Common myeloid progenitor, CD34-positive (primary cell): ENCODE measurements at regions not wholly inside any gene's neighbourhood (a gene's known extent, or its start where the extent isn't known, plus 50 kb on each side); places are given as distances from the start of the nearest gene placed in this dataset.
A peak's percentile ranks its signal among the peaks of the same experiment; 100 is the strongest.
"Not testable (repeated sequence)": the region's sequence is repeated elsewhere in the genome, so short reads cannot be mapped to it uniquely, and the experiment has no call there.

ENCODE experiments used
- CTCF ChIA-PET: fragments of 350-600 bp; sonication (Branson Sonifier 250); formaldehyde crosslinking; loops from one replicate; lab custom pipeline; 2021; ENCODE audit warnings: antibody characterized with exemption; lab: Charles Lee
- POLR2A ChIA-PET: fragments of 350-600 bp; sonication (Branson Sonifier 250); formaldehyde crosslinking; loops from one replicate; lab custom pipeline; 2021; ENCODE audit warnings: antibody characterized with exemption; lab: Charles Lee
- DNase-seq, 3 donors: peaks; one replicate each; pipeline versions ENCODE4 v3.0.0 to v3.0.0-alpha.2; 2013
- H3K27ac ChIP-seq, 2 experiments: 1 replicate in 1 of 2; 2 replicates in 1 of 2; pipeline ENCODE4 v1.7.0; 2013; ENCODE audit warnings: inconsistent platforms in 2 of 2, low read length in 2 of 2, mild to moderate bottlenecking in 2 of 2, low read depth in 1 of 2, moderate library complexity in 1 of 2; ENCODE audit not compliant: severe bottlenecking in 2 of 2, insufficient read depth in 1 of 2, poor library complexity in 1 of 2
- H3K27me3 ChIP-seq, 5 experiments: replicated peaks in 2 of 5; 1 replicate in 3 of 5; 2 replicates in 2 of 5; pipeline versions ENCODE4 v1.6.1 to v1.7.0; 2013; ENCODE audit warnings: low read length in 4 of 5, mild to moderate bottlenecking in 2 of 5, moderate library complexity in 2 of 5, inconsistent platforms in 1 of 5; ENCODE audit not compliant: insufficient read depth in 5 of 5, control insufficient read depth in 4 of 5
- H3K36me3 ChIP-seq, 4 experiments: 1 replicate in 2 of 4; 2 replicates in 2 of 4; pipeline versions ENCODE4 v1.6.1 to v1.7.0; 2013; ENCODE audit warnings: low read length in 3 of 4, control low read depth in 1 of 4, mild to moderate bottlenecking in 1 of 4; ENCODE audit not compliant: control insufficient read depth in 4 of 4, insufficient read depth in 4 of 4
- H3K4me1 ChIP-seq, 4 experiments: 1 replicate in 3 of 4; 2 replicates in 1 of 4; pipeline versions ENCODE4 v1.6.1 to v1.7.1; 2013; ENCODE audit warnings: low read length in 3 of 4, mild to moderate bottlenecking in 3 of 4, control low read depth in 1 of 4, inconsistent platforms in 1 of 4, moderate library complexity in 1 of 4; ENCODE audit not compliant: control insufficient read depth in 4 of 4, insufficient read depth in 4 of 4; ENCODE audit errors: control extremely low read depth in 1 of 4
- H3K4me3 ChIP-seq, 7 experiments: 1 replicate in 4 of 7; 2 replicates in 3 of 7; pipeline versions ENCODE4 v1.5.1 to v1.7.0; 2013; ENCODE audit warnings: mild to moderate bottlenecking in 7 of 7, low read length in 6 of 7, moderate library complexity in 6 of 7, inconsistent platforms in 2 of 7, low read depth in 2 of 7, control low read depth in 1 of 7; ENCODE audit not compliant: insufficient read depth in 4 of 7, control insufficient read depth in 1 of 7; ENCODE audit errors: extremely low read depth in 1 of 7
- H3K9me3 ChIP-seq, 5 experiments: 1 replicate in 4 of 5; 2 replicates in 1 of 5; pipeline versions ENCODE4 v1.6.1 to v1.7.1; 2013; ENCODE audit warnings: low read length in 4 of 5, mild to moderate bottlenecking in 2 of 5, inconsistent platforms in 1 of 5, low read depth in 1 of 5, moderate library complexity in 1 of 5; ENCODE audit not compliant: control insufficient read depth in 4 of 5, insufficient read depth in 2 of 5; ENCODE audit errors: control extremely low read depth in 1 of 5
- WGBS: methylation state at CpG from one replicate; pipeline ENCODE4 v1.1.5; 2013; ENCODE audit not compliant: insufficient coverage; 5-methylcytosine and 5-hydroxymethylcytosine counted together

DNA sequence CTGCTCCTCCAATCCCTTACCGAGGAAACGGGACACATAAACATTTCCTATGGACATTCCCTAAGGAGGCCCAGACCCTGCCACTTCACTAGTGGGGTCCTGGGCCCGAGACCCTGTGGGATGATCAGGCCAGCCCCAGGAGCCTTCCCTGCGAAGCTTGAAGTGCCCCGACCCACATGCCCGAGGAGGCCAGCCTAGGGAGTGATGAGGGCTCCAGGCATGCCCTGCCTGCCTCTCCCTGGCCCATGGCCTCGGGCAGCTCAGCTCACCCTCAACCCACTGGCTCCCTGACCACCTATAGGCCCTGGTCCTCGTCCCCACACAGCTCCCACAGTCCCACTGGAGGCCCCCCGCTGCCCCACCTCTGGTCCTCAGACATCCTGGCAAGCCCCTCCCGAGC is 141.8 kb upstream of the FOXD4L5 start:
- H3K4me1 ChIP-seq, DNase-seq, H3K4me3 ChIP-seq, H3K27ac ChIP-seq, POLR2A ChIA-PET, H3K36me3 ChIP-seq, H3K27me3 ChIP-seq, CTCF ChIA-PET: not testable (repeated sequence)
- WGBS, result 89% methylated on average over 5 of the region's 10 CpGs
- peaks cover 0 to 25% (median 4%) of the 10 kb centered on the region in 5 experiments for H3K9me3 ChIP-seq

DNA sequence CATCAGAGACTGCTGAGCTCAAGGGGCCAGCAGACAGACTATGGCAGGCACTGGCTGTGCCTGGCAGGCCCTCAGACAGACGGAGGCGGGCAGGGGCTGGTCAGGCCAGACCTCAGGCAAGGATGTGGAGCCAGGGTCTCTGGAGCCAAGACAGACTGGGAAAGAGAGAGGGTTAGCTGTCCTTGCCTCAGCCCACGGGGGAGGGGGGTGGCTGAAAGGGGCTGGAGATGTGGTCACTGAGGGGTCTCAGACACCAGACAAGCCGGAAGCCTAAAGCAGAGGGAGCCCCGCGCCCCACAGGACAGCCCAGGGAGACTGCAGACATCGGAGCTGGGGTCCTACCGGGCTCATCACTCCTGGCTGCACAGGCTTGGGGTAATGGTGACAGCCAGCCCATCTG is 141.2 kb upstream of the FOXD4L5 start:
- Histone ChIP-seq H3K27me3 (no peaks in the 10 kb centered on the region), H3K27ac (no peak overlapping the region), H3K4me3 (no peak overlapping the region), H3K4me1 (no peaks in the 10 kb centered on the region), H3K36me3 (no peaks in the 10 kb centered on the region), H3K9me3 (peaks cover 0 to 20% (median 4%) of the 10 kb centered on the region in 5 experiments)
- WGBS, result 95% methylated on average over 8 of the region's 8 CpGs
- DNase-seq, result no peak
- CTCF ChIA-PET, result no interaction called here
- POLR2A ChIA-PET, result no interaction called here

DNA sequence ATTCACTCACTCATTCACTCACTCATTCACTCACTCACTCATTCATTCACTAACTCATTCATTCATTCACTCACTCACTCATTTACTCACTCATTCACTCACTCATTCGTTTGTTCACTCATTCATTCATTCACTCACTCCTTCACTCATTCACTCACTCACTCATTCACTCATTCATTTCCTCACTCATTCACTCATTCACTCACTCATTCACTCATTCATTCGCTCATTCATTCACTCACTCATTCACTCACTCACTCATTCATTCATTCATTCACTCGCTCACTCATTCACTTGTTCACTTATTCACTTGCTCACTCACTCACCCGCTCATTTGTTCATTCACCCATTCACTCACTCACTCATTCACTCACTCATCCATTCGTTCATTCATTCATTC is 140.2 kb upstream of the FOXD4L5 start:
- H3K27me3 ChIP-seq, H3K27ac ChIP-seq, H3K36me3 ChIP-seq, CTCF ChIA-PET, POLR2A ChIA-PET, H3K4me1 ChIP-seq, H3K4me3 ChIP-seq: not testable (repeated sequence)
- 54% methylated on average over 5 of the region's 5 CpGs for WGBS
- DNase-seq, result peak in 1 of 3 donors; percentile 22
- H3K9me3 ChIP-seq, result peaks cover 0 to 20% (median 4%) of the 10 kb centered on the region in 5 experiments

DNA sequence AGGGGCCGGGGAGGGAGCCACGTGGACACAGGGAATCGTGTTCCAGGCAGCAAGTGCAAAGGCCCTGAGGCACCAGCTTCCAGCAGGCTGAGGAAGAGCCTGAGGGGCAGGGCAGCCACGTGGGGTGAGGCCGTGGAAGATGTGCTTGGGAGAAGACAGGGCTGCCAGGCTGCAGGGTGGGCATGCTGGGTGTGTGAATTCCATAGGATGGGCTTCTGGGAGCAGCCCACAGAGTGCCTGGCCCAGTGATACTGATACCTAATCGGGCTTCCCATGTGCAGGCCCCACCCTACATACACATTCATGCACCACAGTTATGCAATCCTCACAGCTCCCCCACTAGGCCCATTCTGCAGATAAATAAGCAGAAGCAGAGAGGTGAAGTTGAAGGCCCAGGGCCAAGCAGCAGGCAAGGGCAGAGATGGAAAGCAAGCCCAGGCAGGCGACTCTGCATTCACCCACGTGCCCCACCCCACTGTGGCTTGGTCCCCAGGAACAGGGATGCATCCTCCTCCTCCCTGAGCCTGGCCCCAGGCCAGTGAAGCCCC is 139.5 kb upstream of the FOXD4L5 start:
- H3K27me3 ChIP-seq, DNase-seq, H3K4me3 ChIP-seq, H3K4me1 ChIP-seq, CTCF ChIA-PET, POLR2A ChIA-PET, H3K27ac ChIP-seq, H3K36me3 ChIP-seq: not testable (repeated sequence)
- peaks cover 0 to 16% (median 4%) of the 10 kb centered on the region in 5 experiments for H3K9me3 ChIP-seq
- WGBS, result 74% methylated on average over 2 of the region's 8 CpGs

DNA sequence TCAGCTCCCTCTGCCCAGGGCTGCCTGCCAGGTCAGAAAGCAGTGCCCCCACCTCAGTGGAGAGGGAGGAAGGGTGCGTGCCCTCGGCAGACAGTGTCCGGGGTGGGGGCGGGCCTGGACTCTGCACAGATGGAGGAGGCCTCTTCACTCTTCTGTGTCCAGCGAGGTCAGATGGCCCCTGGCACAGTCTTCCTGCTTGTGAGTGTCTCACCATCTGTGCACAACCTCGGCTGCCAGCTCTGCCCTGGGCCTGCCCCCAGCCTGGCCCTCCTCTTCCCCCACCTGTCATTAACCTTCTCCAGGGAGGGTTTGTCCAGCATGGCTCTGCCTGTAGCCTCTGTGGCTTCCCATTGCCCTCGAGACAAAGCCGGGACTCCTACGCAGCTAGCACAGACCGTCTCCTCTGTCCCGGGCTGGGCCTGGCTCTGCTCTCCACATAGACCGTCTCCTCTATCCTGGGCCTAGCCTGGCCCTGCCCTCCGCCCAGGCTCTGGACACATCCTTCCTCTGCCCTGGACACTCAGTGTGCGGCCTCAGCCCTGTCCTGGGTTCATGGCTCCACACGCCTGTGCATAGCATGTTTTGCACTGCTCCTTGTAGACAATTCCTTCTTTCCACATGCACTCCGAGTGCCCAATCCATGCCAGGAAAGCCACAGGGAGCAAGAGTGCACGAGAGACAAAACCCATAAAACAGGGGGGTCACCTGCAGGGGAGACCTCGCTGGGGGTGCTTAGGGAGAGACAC is 138.9 kb upstream of the FOXD4L5 start:
- H3K4me3 ChIP-seq, POLR2A ChIA-PET, H3K36me3 ChIP-seq, CTCF ChIA-PET, H3K4me1 ChIP-seq, DNase-seq, H3K27me3 ChIP-seq, H3K27ac ChIP-seq: not testable (repeated sequence)
- peaks cover 0 to 14% (median 4%) of the 10 kb centered on the region in 5 experiments for H3K9me3 ChIP-seq
- 83% methylated on average over 17 of the region's 18 CpGs for WGBS

DNA sequence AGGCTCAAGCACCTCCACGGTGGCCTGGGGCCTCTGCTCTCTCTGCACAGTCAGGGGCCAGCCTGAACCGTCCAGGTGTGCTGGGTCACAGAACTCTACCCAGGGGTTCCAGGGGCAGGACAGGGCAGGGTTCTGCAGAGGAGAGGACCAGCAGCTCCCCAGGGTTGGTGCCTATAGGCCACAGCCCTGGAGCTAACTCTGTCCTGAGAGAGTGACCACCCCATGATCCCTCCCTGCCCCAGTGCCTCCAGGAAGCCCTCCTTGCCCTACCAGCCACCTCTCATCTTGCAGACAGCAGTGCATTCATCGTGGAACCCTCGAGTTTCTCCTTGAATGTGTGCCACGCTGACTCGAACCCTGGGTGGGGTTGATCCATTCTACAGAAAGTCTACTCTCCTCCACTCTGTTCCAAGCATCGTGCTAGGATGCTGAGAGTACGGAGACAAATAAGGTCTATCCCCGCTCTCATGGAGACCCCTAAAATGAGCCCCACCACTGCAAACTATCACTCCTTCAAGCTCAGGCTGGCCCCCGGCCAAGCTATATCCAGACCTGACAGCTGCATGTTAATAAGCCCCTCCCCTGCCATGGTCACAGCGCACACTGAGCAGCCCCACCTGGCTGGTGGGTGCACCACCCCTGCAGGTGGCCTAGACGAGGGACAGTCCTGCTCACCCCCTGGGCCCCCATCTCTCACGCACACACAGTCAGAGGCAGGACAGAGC is 138.1 kb upstream of the FOXD4L5 start:
- WGBS, result 85% methylated on average over 10 of the region's 13 CpGs
- DNase-seq, H3K27ac ChIP-seq, H3K27me3 ChIP-seq, H3K4me1 ChIP-seq, POLR2A ChIA-PET, H3K36me3 ChIP-seq, CTCF ChIA-PET, H3K4me3 ChIP-seq: not testable (repeated sequence)
- peaks cover 0 to 14% (median 4%) of the 10 kb centered on the region in 5 experiments for H3K9me3 ChIP-seq

DNA sequence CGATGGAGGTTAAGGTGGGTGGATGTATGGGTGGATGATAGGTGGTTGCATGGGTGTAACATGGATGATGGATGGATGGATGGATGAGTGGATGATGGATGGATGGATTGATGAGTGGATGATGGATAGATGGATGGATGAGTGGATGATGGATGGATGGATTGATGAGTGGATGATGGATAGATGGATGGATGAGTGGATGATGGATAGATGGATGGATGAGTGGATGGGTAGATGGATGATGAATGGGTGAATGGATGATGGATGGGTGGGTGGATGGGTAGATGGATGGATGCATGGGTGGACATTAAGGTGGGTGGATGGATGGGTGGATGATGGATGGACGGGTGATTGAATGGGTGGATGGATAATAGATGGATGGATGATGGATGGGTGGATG is 136.5 kb upstream of the FOXD4L5 start:
- CTCF ChIA-PET, POLR2A ChIA-PET, H3K4me1 ChIP-seq, H3K27me3 ChIP-seq, DNase-seq, H3K36me3 ChIP-seq, H3K27ac ChIP-seq, H3K4me3 ChIP-seq, H3K9me3 ChIP-seq: not testable (repeated sequence)
- 82% methylated on average over 2 of the region's 2 CpGs for WGBS
